ENCODE measurements at regions not wholly inside any gene's neighbourhood (a gene's known extent, or its start where the extent isn't known, plus 50 kb on each side); places are given as distances from the start of the nearest gene placed in this dataset.

GRCh38 chr9:82805027-82805426, 257.9 kb downstream of the RASEF start:
- no peak overlapping the region for H3K4me2 ChIP-seq (ENCODE audit: low read length)
- H3K27me3 ChIP-seq (ENCODE audit: insufficient read depth, low read depth, low read length) = no peaks in the 10 kb centered on the region
- H3K27ac ChIP-seq (ENCODE audit: low read length) = no peak overlapping the region
- H4K20me1 ChIP-seq (ENCODE audit: insufficient read depth) = no peaks in the 10 kb centered on the region
- no peaks in the 10 kb centered on the region for H3K9me2 ChIP-seq (ENCODE audit: insufficient read depth, low read length)
- H3F3A ChIP-seq (ENCODE audit: insufficient read depth, low read length, poor library complexity, severe bottlenecking) = no peaks in the 10 kb centered on the region
- no peak overlapping the region for H3K9ac ChIP-seq (ENCODE audit: low read length)
- H3K9me3 ChIP-seq (ENCODE audit: low read length) = no peaks in the 10 kb centered on the region
- H2AFZ ChIP-seq (ENCODE audit: low read depth, low read length) = no peak overlapping the region
- TF ChIP-seq CTCF (IDR thresholded peaks at IDR 0.05; ENCODE audit: poor library complexity, severe bottlenecking) (peak; percentile 73), POLR2AphosphoS5 (IDR thresholded peaks at IDR 0.05) (no peak), SMC3 (conservative IDR thresholded peaks at IDR 0.05; ENCODE audit: poor library complexity) (peak; percentile 80), RAD21 (conservative IDR thresholded peaks at IDR 0.05) (peak; percentile 82), REST (IDR thresholded peaks at IDR 0.05; ENCODE audit: borderline replicate concordance) (no peak)
- no peaks in the 10 kb centered on the region for H3K36me3 ChIP-seq (ENCODE audit: insufficient read depth, low read length)
- H3K79me2 ChIP-seq (replicated peaks; ENCODE audit: insufficient read depth, low read length) = no peaks in the 10 kb centered on the region
- H3K4me3 ChIP-seq (ENCODE audit: low read length) = no peak overlapping the region

- Histone ChIP-seq H3K36me3 (ENCODE audit: insufficient read depth, low read length) (no peaks in the 10 kb centered on the region), H3K27me3 (ENCODE audit: insufficient read depth, low read depth, low read length) (no peaks in the 10 kb centered on the region), H4K20me1 (ENCODE audit: insufficient read depth) (no peaks in the 10 kb centered on the region), H3K27ac (ENCODE audit: low read length) (no peak overlapping the region), H3K9me3 (ENCODE audit: low read length) (no peaks in the 10 kb centered on the region), H2AFZ (ENCODE audit: low read depth, low read length) (no peak overlapping the region), H3K4me3 (ENCODE audit: low read length) (no peak overlapping the region), H3F3A (ENCODE audit: insufficient read depth, low read length, poor library complexity, severe bottlenecking) (no peaks in the 10 kb centered on the region), H3K9ac (ENCODE audit: low read length) (no peak overlapping the region), H3K9me2 (ENCODE audit: insufficient read depth, low read length) (no peaks in the 10 kb centered on the region), H3K4me2 (ENCODE audit: low read length) (no peak overlapping the region), H3K79me2 (replicated peaks; ENCODE audit: insufficient read depth, low read length) (no peaks in the 10 kb centered on the region)
- TF ChIP-seq CTCF (IDR thresholded peaks at IDR 0.05; ENCODE audit: poor library complexity, severe bottlenecking) (no peak), TAF1 (IDR thresholded peaks at IDR 0.05; ENCODE audit: low read depth) (no peak), POLR2AphosphoS5 (IDR thresholded peaks at IDR 0.05) (no peak), REST (IDR thresholded peaks at IDR 0.05; ENCODE audit: borderline replicate concordance) (no peak), EZH2 (IDR thresholded peaks at IDR 0.05; ENCODE audit: borderline replicate concordance, insufficient read depth, low read length, poor library complexity, severe bottlenecking) (no peak), SMC3 (conservative IDR thresholded peaks at IDR 0.05; ENCODE audit: poor library complexity) (no peak), EP300 (conservative IDR thresholded peaks at IDR 0.05; ENCODE audit: poor library complexity, severe bottlenecking) (no peak), MXI1 (conservative IDR thresholded peaks at IDR 0.05; ENCODE audit: poor library complexity, severe bottlenecking) (no peak), RAD21 (conservative IDR thresholded peaks at IDR 0.05) (no peak)
These were observed 254.5 kb downstream of the RASEF start for GRCh38 chr9:82808478-82808877.
